ENCODE measurements at regions not wholly inside any gene's neighbourhood (a gene's known extent, or its start where the extent isn't known, plus 50 kb on each side); places are given as distances from the start of the nearest gene placed in this dataset.

- Histone ChIP-seq H3K14ac (replicated peaks; ENCODE audit: low read depth, low read length) (no peak overlapping the region), H3K4ac (ENCODE audit: low read depth, low read length) (no peak overlapping the region), H2BK15ac (ENCODE audit: low read depth, low read length) (no peak overlapping the region), H4K91ac (ENCODE audit: insufficient read depth, low read depth, low read length) (no peak overlapping the region), H2AK9ac (replicated peaks; ENCODE audit: low read depth, low read length, poor library complexity) (no peak overlapping the region), H3K56ac (ENCODE audit: extremely low read depth, insufficient read depth, low read length) (no peak overlapping the region), H2BK5ac (ENCODE audit: low read depth, low read length, poor library complexity, severe bottlenecking) (no peak overlapping the region), H3K9me1 (ENCODE audit: insufficient read depth, low read length) (no peaks in the 10 kb centered on the region), H3K9me3 (ENCODE audit: control insufficient read depth, insufficient read depth, low read length) (no peaks in the 10 kb centered on the region), H2AK5ac (ENCODE audit: low read depth, low read length) (no peak overlapping the region), H3K79me1 (ENCODE audit: low read depth in 1 of 2, low read length in 2 of 2) (no peaks in the 10 kb centered on the region), H4K8ac (ENCODE audit: low read depth in 2 of 2, low read length in 2 of 2) (no peak overlapping the region), H3K27ac (ENCODE audit: insufficient read depth, low read length) (no peak overlapping the region), H2BK20ac (ENCODE audit: low read depth, low read length) (no peak overlapping the region), H4K5ac (ENCODE audit: low read depth, low read length) (no peak overlapping the region), H3K23ac (ENCODE audit: low read depth, low read length) (no peak overlapping the region), H4K20me1 (ENCODE audit: insufficient read depth, low read length) (no peaks in the 10 kb centered on the region), H2BK120ac (ENCODE audit: low read depth, low read length) (no peak overlapping the region), H3K27me3 (ENCODE audit: control insufficient read depth, insufficient read depth, low read length) (no peaks in the 10 kb centered on the region), H3K4me3 (ENCODE audit: insufficient read depth, low read depth, low read length) (no peak overlapping the region), H3K9ac (ENCODE audit: low read depth, low read length) (no peak overlapping the region), H3K18ac (ENCODE audit: low read depth, low read length) (no peak overlapping the region), H3K4me1 (ENCODE audit: control insufficient read depth, insufficient read depth, low read length) (no peaks in the 10 kb centered on the region), H2AFZ (replicated peaks; ENCODE audit: low read length, poor library complexity) (no peak overlapping the region), H3K36me3 (ENCODE audit: control insufficient read depth, insufficient read depth, low read length) (no peaks in the 10 kb centered on the region), H3K4me2 (ENCODE audit: low read depth, low read length) (no peak overlapping the region)
- no peak for TF ChIP-seq USF2 (IDR thresholded peaks at IDR 0.05; ENCODE audit: low read depth, low read length)
- no peak for TF ChIP-seq MAZ (IDR thresholded peaks at IDR 0.05; ENCODE audit: borderline replicate concordance, low read depth, low read length)
- TF ChIP-seq CEBPB (IDR thresholded peaks at IDR 0.05; ENCODE audit: low read depth, low read length) = no peak
- no peak for TF ChIP-seq RCOR1 (IDR thresholded peaks at IDR 0.05; ENCODE audit: insufficient replicate concordance, low read length)
- TF ChIP-seq MXI1 (IDR thresholded peaks at IDR 0.05; ENCODE audit: borderline replicate concordance, low read depth, low read length) = no peak
- no peak for TF ChIP-seq RAD21 (IDR thresholded peaks at IDR 0.05; ENCODE audit: low read length)
- TF ChIP-seq, protein P1, sequence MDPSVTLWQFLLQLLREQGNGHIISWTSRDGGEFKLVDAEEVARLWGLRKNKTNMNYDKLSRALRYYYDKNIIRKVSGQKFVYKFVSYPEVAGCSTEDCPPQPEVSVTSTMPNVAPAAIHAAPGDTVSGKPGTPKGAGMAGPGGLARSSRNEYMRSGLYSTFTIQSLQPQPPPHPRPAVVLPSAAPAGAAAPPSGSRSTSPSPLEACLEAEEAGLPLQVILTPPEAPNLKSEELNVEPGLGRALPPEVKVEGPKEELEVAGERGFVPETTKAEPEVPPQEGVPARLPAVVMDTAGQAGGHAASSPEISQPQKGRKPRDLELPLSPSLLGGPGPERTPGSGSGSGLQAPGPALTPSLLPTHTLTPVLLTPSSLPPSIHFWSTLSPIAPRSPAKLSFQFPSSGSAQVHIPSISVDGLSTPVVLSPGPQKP (IDR thresholded peaks at IDR 0.05; ENCODE audit: borderline replicate concordance, low read depth, low read length) = no peak
- no peak for TF ChIP-seq POLR2A (IDR thresholded peaks at IDR 0.05; ENCODE audit: low read depth, low read length)
- TF ChIP-seq, protein P2, sequence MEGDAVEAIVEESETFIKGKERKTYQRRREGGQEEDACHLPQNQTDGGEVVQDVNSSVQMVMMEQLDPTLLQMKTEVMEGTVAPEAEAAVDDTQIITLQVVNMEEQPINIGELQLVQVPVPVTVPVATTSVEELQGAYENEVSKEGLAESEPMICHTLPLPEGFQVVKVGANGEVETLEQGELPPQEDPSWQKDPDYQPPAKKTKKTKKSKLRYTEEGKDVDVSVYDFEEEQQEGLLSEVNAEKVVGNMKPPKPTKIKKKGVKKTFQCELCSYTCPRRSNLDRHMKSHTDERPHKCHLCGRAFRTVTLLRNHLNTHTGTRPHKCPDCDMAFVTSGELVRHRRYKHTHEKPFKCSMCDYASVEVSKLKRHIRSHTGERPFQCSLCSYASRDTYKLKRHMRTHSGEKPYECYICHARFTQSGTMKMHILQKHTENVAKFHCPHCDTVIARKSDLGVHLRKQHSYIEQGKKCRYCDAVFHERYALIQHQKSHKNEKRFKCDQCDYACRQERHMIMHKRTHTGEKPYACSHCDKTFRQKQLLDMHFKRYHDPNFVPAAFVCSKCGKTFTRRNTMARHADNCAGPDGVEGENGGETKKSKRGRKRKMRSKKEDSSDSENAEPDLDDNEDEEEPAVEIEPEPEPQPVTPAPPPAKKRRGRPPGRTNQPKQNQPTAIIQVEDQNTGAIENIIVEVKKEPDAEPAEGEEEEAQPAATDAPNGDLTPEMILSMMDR (conservative IDR thresholded peaks at IDR 0.05; ENCODE audit: low read depth, low read length) = no peak
- TF ChIP-seq FOS (IDR thresholded peaks at IDR 0.05; ENCODE audit: low read depth, low read length) = no peak
- TF ChIP-seq CHD1 (IDR thresholded peaks at IDR 0.05; ENCODE audit: low read depth, low read length) = no peak
- TF ChIP-seq RFX5 (IDR thresholded peaks at IDR 0.05; ENCODE audit: low read depth, low read length) = no peak
- no peak for TF ChIP-seq MAFK (IDR thresholded peaks at IDR 0.05; ENCODE audit: low read depth, low read length)
- TF ChIP-seq NFE2L2 (IDR thresholded peaks at IDR 0.05; ENCODE audit: low read depth, low read length) = no peak
- TF ChIP-seq BHLHE40 (IDR thresholded peaks at IDR 0.05; ENCODE audit: low read depth, low read length) = no peak
- TF ChIP-seq SMC3 (IDR thresholded peaks at IDR 0.05; ENCODE audit: low read depth, low read length) = no peak
- POLR2A ChIA-PET (ENCODE audit: unreplicated experiment) = no interaction called here
- DNase-seq (no peak), ATAC-seq (ENCODE audit: low read depth) (no peak)
- CTCF ChIA-PET = no interaction called here
- intact Hi-C loops (cut with micrococcal nuclease) = no loop called here
- dilution Hi-C loops (cut with HindIII; ENCODE audit: low sequenced_read_pairs, unreplicated experiment) = no loop called here
- WGBS, 2 experiments (ENCODE audit: extremely low coverage in 2 of 2, insufficient read length in 1 of 2) = 52% methylated on average over 3 of the region's 3 CpGs; no CpG with 5 or more reads in 1 of the 2 experiments
- BruUV-seq (replicated peaks) = no TSS peak
- in situ Hi-C loops (cut with MboI; ENCODE audit: low sequenced_read_pairs) = no loop called here
These were observed 207.7 kb upstream of the ADCY1 start for GRCh38 chr7:45366475-45366874.
